ENCODE measurements at regions not wholly inside any gene's neighbourhood (a gene's known extent, or its start where the extent isn't known, plus 50 kb on each side); places are given as distances from the start of the nearest gene placed in this dataset.

DNA sequence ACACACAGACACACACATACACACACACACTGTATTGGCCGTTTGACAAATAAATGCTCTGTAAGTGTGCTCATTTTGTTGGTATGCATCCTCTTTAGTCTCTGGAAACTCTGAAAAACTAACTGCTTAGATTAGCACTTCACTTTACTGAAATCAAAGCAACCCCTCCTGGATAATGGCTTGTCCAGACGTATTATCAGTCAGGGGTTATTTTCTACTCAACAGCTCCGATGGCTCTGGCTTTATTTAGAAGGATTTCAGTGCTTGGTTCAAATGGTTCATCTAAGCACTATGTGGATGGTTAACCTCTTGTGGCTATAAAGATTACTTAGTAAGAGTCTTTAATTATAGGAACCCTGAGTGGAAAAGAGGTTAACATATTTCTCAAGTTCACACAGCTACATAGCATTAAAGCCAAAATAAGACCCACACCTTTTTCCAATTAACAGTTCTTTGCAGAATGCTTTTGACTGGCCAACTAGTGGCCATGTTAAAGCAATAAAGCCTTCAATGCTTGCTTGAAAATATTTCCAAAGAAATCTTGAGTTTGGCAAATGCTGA lies 516.1 kb upstream of the NAALADL2 start:
- no peak overlapping the region for H3K23ac ChIP-seq (ENCODE audit: insufficient read length)
- no peaks in the 10 kb centered on the region for H3K79me2 ChIP-seq (ENCODE audit: control insufficient read depth in 1 of 2, insufficient read depth in 2 of 2, low read length in 2 of 2)
- H3K9me3 ChIP-seq (ENCODE audit: insufficient read depth in 2 of 2, low read depth in 1 of 2, low read length in 1 of 2), result no peaks in the 10 kb centered on the region
- no peaks in the 10 kb centered on the region for H3K23me2 ChIP-seq (ENCODE audit: low read depth, low read length)
- no peaks in the 10 kb centered on the region for H3K36me3 ChIP-seq (ENCODE audit: control insufficient read depth in 2 of 4, insufficient read depth in 4 of 4, low read length in 3 of 4)
- no peak overlapping the region for H3K4me2 ChIP-seq (ENCODE audit: insufficient read depth in 1 of 2, low read depth in 2 of 2, low read length in 2 of 2)
- no peak overlapping the region for H3K4me3 ChIP-seq (ENCODE audit: extremely low read depth in 1 of 4, insufficient read depth in 2 of 4, low read depth in 3 of 4, low read length in 4 of 4)
- no peaks in the 10 kb centered on the region for H3K27me3 ChIP-seq (replicated peaks in 1 of 4; ENCODE audit: control insufficient read depth in 3 of 4, extremely low read depth in 1 of 4, insufficient read depth in 3 of 4, low read length in 3 of 4)
- no peak overlapping the region for H3K14ac ChIP-seq (ENCODE audit: insufficient read length)
- H3K4me1 ChIP-seq (replicated peaks in 1 of 4; ENCODE audit: control insufficient read depth in 3 of 4, insufficient read depth in 4 of 4, low read length in 3 of 4), result no peaks in the 10 kb centered on the region
- no peak overlapping the region for H2BK15ac ChIP-seq (ENCODE audit: low read length)
- no peak overlapping the region for H2BK120ac ChIP-seq (replicated peaks; ENCODE audit: low read depth, low read length)
- no peak overlapping the region for H3K27ac ChIP-seq (ENCODE audit: low read depth, low read length)
- no peak overlapping the region for H4K91ac ChIP-seq (replicated peaks; ENCODE audit: insufficient read length, low read length)
- ChIA-PET CTCF (ENCODE audit: partially characterized antibody) (interaction anchor here (0.8 to 1.7 kb wide), 5 partner anchors 11 to 218 kb away, joined by 3 to 4 read pairs (median 3); no protein-coding TSS in a partner anchor), POLR2A (ENCODE audit: partially characterized antibody) (no interaction called here)
- no peak overlapping the region for H3K18ac ChIP-seq (ENCODE audit: extremely low read depth, low read length)
- H2BK20ac ChIP-seq (ENCODE audit: low read length), result no peak overlapping the region
- no peaks in the 10 kb centered on the region for H3K79me1 ChIP-seq (ENCODE audit: low read depth, low read length)
- H3K4ac ChIP-seq (replicated peaks; ENCODE audit: insufficient read length, low read depth, low read length), result no peak overlapping the region
- H2BK12ac ChIP-seq (ENCODE audit: low read depth, low read length), result no peak overlapping the region
- no peak overlapping the region for H2AK5ac ChIP-seq (ENCODE audit: low read depth, low read length)
- no peak overlapping the region for H2BK5ac ChIP-seq (ENCODE audit: low read depth, low read length)
- FAIRE-seq (no peak), DNase-seq (ENCODE audit: low read depth in 1 of 2, low spot score in 2 of 2) (no peak)
- WGBS, 2 experiments (ENCODE audit: extremely low coverage in 1 of 2, insufficient coverage in 1 of 2, insufficient read length in 1 of 2, insufficient replicate concordance in 2 of 2, low coverage in 1 of 2, low lambda C conversion rate in 2 of 2, missing lambda C conversion rate in 1 of 2), result 81% methylated on average over 3 of the region's 3 CpGs; no CpG with 5 or more reads in 1 of the 2 experiments
- no peaks in the 10 kb centered on the region for H4K20me1 ChIP-seq (replicated peaks in 1 of 2; ENCODE audit: control insufficient read depth in 1 of 2, insufficient read depth in 2 of 2, low read length in 2 of 2)
- H4K8ac ChIP-seq (ENCODE audit: extremely low read depth, insufficient read depth, low read length), result no peak overlapping the region
- H3K56ac ChIP-seq (replicated peaks; ENCODE audit: insufficient read length, low read depth, low read length), result no peak overlapping the region
- H3K9ac ChIP-seq (replicated peaks in 1 of 4; ENCODE audit: extremely low read depth in 1 of 4, low read depth in 3 of 4, low read length in 3 of 4), result no peak overlapping the region
- no peak overlapping the region for H4K5ac ChIP-seq (ENCODE audit: insufficient read length, low read depth, low read length)
- no peak overlapping the region for H2AFZ ChIP-seq (ENCODE audit: low read length)
- TF ChIP-seq ZNF274 (IDR thresholded peaks at IDR 0.05; ENCODE audit: borderline replicate concordance, extremely low read depth, low read length) (no peak), JUND (IDR thresholded peaks at IDR 0.05; ENCODE audit: low read length) (no peak), SIN3A (conservative IDR thresholded peaks at IDR 0.05 in 1 of 2, IDR thresholded peaks at IDR 0.05 in 1 of 2; ENCODE audit: low read depth in 1 of 2, low read length in 2 of 2) (no peak), CHD1 (IDR thresholded peaks at IDR 0.05; ENCODE audit: low read depth, low read length) (no peak), MAFK (IDR thresholded peaks at IDR 0.05; ENCODE audit: low read depth, low read length) (no peak), TBP (IDR thresholded peaks at IDR 0.05; ENCODE audit: low read depth, low read length) (no peak), RNF2 (IDR thresholded peaks at IDR 0.05; ENCODE audit: borderline replicate concordance, low read depth, low read length, missing control alignments, poor library complexity, severe bottlenecking) (no peak), POU5F1 (IDR thresholded peaks at IDR 0.05; ENCODE audit: low read depth, low read length) (no peak), FOSL1 (IDR thresholded peaks at IDR 0.05; ENCODE audit: insufficient read depth, low read depth, low read length) (no peak), CBX5 (IDR thresholded peaks at IDR 0.05; ENCODE audit: low read depth, low read length) (no peak), SP2 (IDR thresholded peaks at IDR 0.05; ENCODE audit: low read length) (no peak), RBBP5 (IDR thresholded peaks at IDR 0.05; ENCODE audit: borderline replicate concordance, low read depth, low read length) (no peak), POLR2A (IDR thresholded peaks at IDR 0.05; ENCODE audit: control extremely low read depth in 1 of 2, low read depth in 2 of 2, low read length in 2 of 2) (no peak), RAD21 (IDR thresholded peaks at IDR 0.05 in 1 of 2, conservative IDR thresholded peaks at IDR 0.05 in 1 of 2; ENCODE audit: low read depth in 2 of 2, low read length in 2 of 2) (no peak), CREB1 (IDR thresholded peaks at IDR 0.05) (no peak)
